Panc1 (cell line): ENCODE measurements at regions not wholly inside any gene's neighbourhood (a gene's known extent, or its start where the extent isn't known, plus 50 kb on each side); places are given as distances from the start of the nearest gene placed in this dataset.

Experiments
- ATAC-seq: fragments of 200-7000 bp; cut with Tn5 transposase; 2 replicates; pipeline ENCODE4 v1.9.1; 2020; ENCODE audit warnings: mild to moderate bottlenecking, moderate library complexity
- BruUV-seq: library from RNA; stranded (reverse); fragments of 400-500 nt; replicated peaks from 2 replicates; lab custom pipeline; 2021; lab: Mats Ljungman, UMichigan
- CTCF ChIA-PET: fragments of 300-600 bp; sonication (Branson Sonifier 250); formaldehyde crosslinking; loops from one replicate; lab custom pipeline; 2022; ENCODE audit warnings: antibody characterized with exemption; lab: Charles Lee
- POLR2A ChIA-PET: fragments of 300-600 bp; sonication (Branson Sonifier 250); formaldehyde crosslinking; loops from one replicate; lab custom pipeline; 2022; ENCODE audit warnings: antibody characterized with exemption; lab: Charles Lee
- DNase-seq: peaks from one replicate; pipeline ENCODE4 v3.0.0-alpha.2; 2010; ENCODE audit warnings: low read depth, low spot score
- H3K27ac ChIP-seq: 2 replicates; pipeline ENCODE4 v1.5.1; 2011; ENCODE audit warnings: mild to moderate bottlenecking, low read length, inconsistent platforms
- H3K27me3 ChIP-seq: fragments of 200-500 bp; sonication (Bioruptor generic); 2 replicates; pipeline ENCODE4 v1.6.0; 2014; ENCODE audit warnings: low read length, inconsistent platforms; ENCODE audit not compliant: control insufficient read depth, insufficient read depth
- H3K36me3 ChIP-seq: fragments of 200-500 bp; sonication (Bioruptor generic); 2 replicates; pipeline ENCODE4 v1.5.1; 2014; ENCODE audit warnings: inconsistent platforms, mild to moderate bottlenecking, low read length, moderate library complexity; ENCODE audit not compliant: control insufficient read depth, insufficient read depth
- H3K4me1 ChIP-seq: 2 replicates; pipeline ENCODE4 v1.5.1; 2011; ENCODE audit warnings: inconsistent platforms, mild to moderate bottlenecking, low read length, moderate library complexity; ENCODE audit not compliant: control insufficient read depth, insufficient read depth
- H3K4me3 ChIP-seq, 2 experiments: 2 replicates each; pipeline ENCODE4 v1.5.1; 2011 to 2012; ENCODE audit warnings: low read depth in 2 of 2, low read length in 2 of 2, mild to moderate bottlenecking in 2 of 2, inconsistent platforms in 1 of 2, moderate library complexity in 1 of 2
- H3K9me3 ChIP-seq: fragments of 200-500 bp; sonication (Bioruptor generic); 2 replicates; pipeline ENCODE4 v1.5.1; 2014; ENCODE audit warnings: low read depth, mild to moderate bottlenecking, inconsistent platforms, low read length, moderate library complexity; ENCODE audit not compliant: control insufficient read depth, insufficient read depth
- POLR2AphosphoS5 ChIP-seq: IDR thresholded peaks from 2 replicates; pipeline ENCODE4 v1.6.1; 2012; ENCODE audit warnings: mild to moderate bottlenecking, low read depth, low read length, moderate library complexity
- REST ChIP-seq, 2 experiments: IDR thresholded peaks; 2 replicates each; pipeline ENCODE4 v1.6.1; 2011 to 2012; ENCODE audit warnings: low read depth in 2 of 2, control low read depth in 1 of 2, low read length in 1 of 2, mild to moderate bottlenecking in 1 of 2, moderate library complexity in 1 of 2; ENCODE audit not compliant: insufficient read depth in 1 of 2
- SIN3A ChIP-seq: IDR thresholded peaks from 2 replicates; pipeline ENCODE4 v1.6.1; 2012; ENCODE audit warnings: low read depth, mild to moderate bottlenecking, low read length, moderate library complexity, borderline replicate concordance; ENCODE audit not compliant: insufficient read depth
- TCF7L2 ChIP-seq: IDR thresholded peaks from 2 replicates; pipeline ENCODE4 v1.6.1; 2011; ENCODE audit warnings: mild to moderate bottlenecking, low read depth, low read length, inconsistent platforms
- in situ Hi-C: cut with HindIII; loops from 2 replicates; pipeline ENCODE4 v1.10.0; 2016; ENCODE audit warnings: low sequenced_read_pairs, low pct_unique_long_range_greater_than_20kb
- intact Hi-C: fragments of 100-400 bp; cut with micrococcal nuclease; formaldehyde crosslinking; loops from one replicate; pipeline ENCODE4 v1.10.0; 2022; ENCODE audit not compliant: unreplicated experiment
- TF ChIP-seq, protein P1 (sequence below): fragments of 450-650 bp; IDR thresholded peaks from 2 replicates; pipeline ENCODE4 v1.5.1; 2017; ENCODE audit warnings: mild to moderate bottlenecking

DNA sequence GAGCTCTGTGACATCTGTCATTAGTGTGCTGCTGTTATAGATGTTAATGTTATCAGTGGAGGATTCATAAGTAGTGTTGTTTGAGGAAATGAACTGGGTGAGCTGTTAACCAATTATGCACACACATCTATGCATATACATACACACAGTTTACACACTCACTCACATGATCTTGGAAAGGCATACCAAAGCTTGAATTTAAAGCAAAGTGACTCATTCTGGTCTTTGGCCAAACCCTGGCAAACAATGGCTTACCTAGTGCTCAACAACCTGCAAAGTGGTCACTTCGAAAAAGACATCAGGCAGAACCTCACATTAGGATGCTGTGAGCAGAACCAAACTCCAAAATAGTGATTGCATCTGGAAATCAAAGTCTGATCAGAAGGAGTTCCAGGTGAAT is 1037.3 kb upstream of the CDH6 start:
- BruUV-seq, result no TSS peak
- ChIA-PET CTCF (no interaction called here), POLR2A (no interaction called here)
- no peak for ATAC-seq
- no peaks in the 10 kb centered on the region for H3K36me3 ChIP-seq
- H3K9me3 ChIP-seq, result no peaks in the 10 kb centered on the region
- no peaks in the 10 kb centered on the region for H3K4me1 ChIP-seq
- H3K27me3 ChIP-seq, result no peaks in the 10 kb centered on the region
- no peak overlapping the region for H3K4me3 ChIP-seq
- no peak for TF ChIP-seq REST (IDR thresholded peaks at IDR 0.05; ENCODE audit: insufficient read depth in 1 of 2, low read depth in 2 of 2, low read length in 1 of 2)
- TF ChIP-seq TCF7L2, result no peak
- TF ChIP-seq, protein P1, sequence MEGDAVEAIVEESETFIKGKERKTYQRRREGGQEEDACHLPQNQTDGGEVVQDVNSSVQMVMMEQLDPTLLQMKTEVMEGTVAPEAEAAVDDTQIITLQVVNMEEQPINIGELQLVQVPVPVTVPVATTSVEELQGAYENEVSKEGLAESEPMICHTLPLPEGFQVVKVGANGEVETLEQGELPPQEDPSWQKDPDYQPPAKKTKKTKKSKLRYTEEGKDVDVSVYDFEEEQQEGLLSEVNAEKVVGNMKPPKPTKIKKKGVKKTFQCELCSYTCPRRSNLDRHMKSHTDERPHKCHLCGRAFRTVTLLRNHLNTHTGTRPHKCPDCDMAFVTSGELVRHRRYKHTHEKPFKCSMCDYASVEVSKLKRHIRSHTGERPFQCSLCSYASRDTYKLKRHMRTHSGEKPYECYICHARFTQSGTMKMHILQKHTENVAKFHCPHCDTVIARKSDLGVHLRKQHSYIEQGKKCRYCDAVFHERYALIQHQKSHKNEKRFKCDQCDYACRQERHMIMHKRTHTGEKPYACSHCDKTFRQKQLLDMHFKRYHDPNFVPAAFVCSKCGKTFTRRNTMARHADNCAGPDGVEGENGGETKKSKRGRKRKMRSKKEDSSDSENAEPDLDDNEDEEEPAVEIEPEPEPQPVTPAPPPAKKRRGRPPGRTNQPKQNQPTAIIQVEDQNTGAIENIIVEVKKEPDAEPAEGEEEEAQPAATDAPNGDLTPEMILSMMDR, result no peak
- no peak for TF ChIP-seq SIN3A
- TF ChIP-seq POLR2AphosphoS5, result no peak
- no peak overlapping the region for H3K27ac ChIP-seq
- in situ Hi-C loops (no loop called here), intact Hi-C loops (no loop called here)
- DNase-seq, result peak; percentile 42

DNA sequence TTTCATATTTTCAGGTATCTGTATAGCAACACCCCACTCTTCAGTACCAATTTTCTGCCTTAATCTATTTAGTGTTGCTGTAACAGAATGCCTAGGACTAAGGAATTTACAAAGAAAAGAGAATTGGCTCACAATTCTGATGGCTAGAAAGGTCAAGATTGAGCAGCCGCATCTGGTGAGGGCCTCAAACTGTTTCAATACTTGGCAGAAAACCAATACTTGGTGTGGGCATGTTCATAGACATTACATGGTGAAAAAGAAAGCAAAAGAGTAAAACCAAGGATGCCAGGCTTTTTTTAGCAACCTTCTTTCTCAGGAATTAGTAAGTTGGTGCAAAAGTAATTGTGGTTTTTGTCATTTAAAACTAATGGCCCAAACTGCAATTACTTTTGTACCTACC is 1041.1 kb upstream of the CDH6 start:
- Histone ChIP-seq H3K36me3 (no peaks in the 10 kb centered on the region), H3K27me3 (no peaks in the 10 kb centered on the region), H3K9me3 (no peaks in the 10 kb centered on the region), H3K27ac (no peak overlapping the region), H3K4me3 (no peak overlapping the region), H3K4me1 (no peaks in the 10 kb centered on the region)
- BruUV-seq, result no TSS peak
- ChIA-PET POLR2A (no interaction called here), CTCF (no interaction called here)
- no peak for ATAC-seq
- in situ Hi-C loops (no loop called here), intact Hi-C loops (no loop called here)
- no peak for DNase-seq
- no peak for TF ChIP-seq SIN3A
- TF ChIP-seq, protein P1, result no peak
- TF ChIP-seq REST (IDR thresholded peaks at IDR 0.05; ENCODE audit: insufficient read depth in 1 of 2, low read depth in 2 of 2, low read length in 1 of 2), result no peak
- no peak for TF ChIP-seq TCF7L2
- TF ChIP-seq POLR2AphosphoS5, result no peak
